Right atrium auricular region (tissue), 2 donors: ENCODE measurements at regions not wholly inside any gene's neighbourhood (a gene's known extent, or its start where the extent isn't known, plus 50 kb on each side); places are given as distances from the start of the nearest gene placed in this dataset.

ENCODE experiments used
- DNase-seq: peaks from one replicate; pipeline ENCODE4 v3.0.0-alpha.2; 2019; ENCODE audit warnings: low spot score
- H3K27ac ChIP-seq, 2 donors: fragments of 200-600 bp; sonication (generic); 1 replicate in 1 of 2; 2 replicates in 1 of 2; pipeline ENCODE4 v1.5.1; 2016 to 2019
- H3K27me3 ChIP-seq, 2 donors: fragments of 200-600 bp; sonication (generic); one replicate each; pipeline versions ENCODE4 v1.5.1 to v1.6.0; 2017 to 2019
- H3K36me3 ChIP-seq: fragments of 200-600 bp; sonication (generic); one replicate; pipeline ENCODE4 v1.5.1; 2016
- H3K4me1 ChIP-seq, 2 donors: fragments of 200-600 bp; sonication (generic); one replicate each; pipeline versions ENCODE4 v1.5.1 to v1.6.0; 2017 to 2019
- H3K4me3 ChIP-seq, 2 donors: fragments of 200-600 bp; sonication (generic); 1 replicate in 1 of 2; 2 replicates in 1 of 2; pipeline ENCODE4 v1.5.1; 2017 to 2019; ENCODE audit warnings: mild to moderate bottlenecking in 1 of 2, moderate library complexity in 1 of 2
- H3K9me3 ChIP-seq, 2 donors: fragments of 200-600 bp; sonication (generic); one replicate each; pipeline ENCODE4 v1.5.1; 2019
- CTCF ChIP-seq, 2 donors: fragments of 200-600 bp; sonication (generic); IDR thresholded peaks; one replicate each; pipeline ENCODE4 v1.5.1; 2019; ENCODE audit warnings: antibody characterized with exemption in 2 of 2

- H3K27me3 ChIP-seq = no peaks in the 10 kb centered on the region
- H3K9me3 ChIP-seq = no peaks in the 10 kb centered on the region
- no peak for DNase-seq
- no peak overlapping the region for H3K27ac ChIP-seq
- H3K36me3 ChIP-seq = no peaks in the 10 kb centered on the region
- H3K4me3 ChIP-seq = no peak overlapping the region
- no peaks in the 10 kb centered on the region for H3K4me1 ChIP-seq
- TF ChIP-seq CTCF (IDR thresholded peaks at IDR 0.05) = no peak
Measured at GRCh38 chr12:87690236-87690810, 338.9 kb downstream of the C12orf50 start.

- TF ChIP-seq CTCF (IDR thresholded peaks at IDR 0.05) = no peak
- Histone ChIP-seq H3K9me3 (no peaks in the 10 kb centered on the region), H3K4me3 (no peak overlapping the region), H3K27ac (no peak overlapping the region), H3K36me3 (no peaks in the 10 kb centered on the region), H3K27me3 (no peaks in the 10 kb centered on the region), H3K4me1 (no peaks in the 10 kb centered on the region)
- DNase-seq = no peak
Measured at GRCh38 chr12:87689196-87689595, 340.0 kb downstream of the C12orf50 start.

- Histone ChIP-seq H3K36me3 (no peaks in the 10 kb centered on the region), H3K27me3 (no peaks in the 10 kb centered on the region), H3K4me3 (no peak overlapping the region), H3K9me3 (no peaks in the 10 kb centered on the region), H3K27ac (no peak overlapping the region), H3K4me1 (no peaks in the 10 kb centered on the region)
- no peak for TF ChIP-seq CTCF (IDR thresholded peaks at IDR 0.05)
- DNase-seq = no peak
Measured at GRCh38 chr12:87687362-87687761, 341.8 kb downstream of the C12orf50 start.

- Histone ChIP-seq H3K4me1 (no peaks in the 10 kb centered on the region), H3K36me3 (no peaks in the 10 kb centered on the region), H3K27ac (no peak overlapping the region), H3K27me3 (no peaks in the 10 kb centered on the region), H3K4me3 (no peak overlapping the region), H3K9me3 (no peaks in the 10 kb centered on the region)
- TF ChIP-seq CTCF (IDR thresholded peaks at IDR 0.05) = no peak
- no peak for DNase-seq
Measured at GRCh38 chr12:87685696-87686095, 343.5 kb downstream of the C12orf50 start.

GRCh38 chr12:87679251-87679650 lies 349.9 kb downstream of the C12orf50 start:
- H3K36me3 ChIP-seq = no peaks in the 10 kb centered on the region
- H3K27ac ChIP-seq = no peak overlapping the region
- DNase-seq = no peak
- no peaks in the 10 kb centered on the region for H3K27me3 ChIP-seq
- no peak overlapping the region for H3K4me3 ChIP-seq
- no peaks in the 10 kb centered on the region for H3K9me3 ChIP-seq
- TF ChIP-seq CTCF (IDR thresholded peaks at IDR 0.05) = no peak
- H3K4me1 ChIP-seq = no peaks in the 10 kb centered on the region

- Histone ChIP-seq H3K27me3 (no peaks in the 10 kb centered on the region), H3K4me1 (no peaks in the 10 kb centered on the region), H3K9me3 (no peaks in the 10 kb centered on the region), H3K27ac (no peak overlapping the region), H3K36me3 (no peaks in the 10 kb centered on the region), H3K4me3 (no peak overlapping the region)
- TF ChIP-seq CTCF (IDR thresholded peaks at IDR 0.05) = no peak
- DNase-seq = no peak
Measured at GRCh38 chr12:87678453-87678852, 350.7 kb downstream of the C12orf50 start.
